GM12878 (cell line): ENCODE measurements at regions not wholly inside any gene's neighbourhood (a gene's known extent, or its start where the extent isn't known, plus 50 kb on each side); places are given as distances from the start of the nearest gene placed in this dataset.

Experiments used
- ATAC-seq: fragments of 200-7000 bp; cut with Tn5 transposase; 3 replicates; pipeline ENCODE4 v1.9.1; 2020; ENCODE audit warnings: mild to moderate bottlenecking, moderate library complexity
- BruUV-seq: library from RNA; stranded (reverse); fragments of 400-500 nt; replicated peaks from 2 replicates; lab custom pipeline; 2021; lab: Mats Ljungman, UMichigan
- CTCF ChIA-PET: fragments of 300-600 bp; sonication (Branson Sonifier 250); formaldehyde crosslinking; extraction: SDS; loops from one replicate; lab custom pipeline; 2021; ENCODE audit warnings: inconsistent platforms; lab: Yijun Ruan, JAX
- POLR2A ChIA-PET: fragments of 350-600 bp; formaldehyde crosslinking; extraction: SDS; loops from one replicate; lab custom pipeline; 2021; ENCODE audit warnings: inconsistent platforms; lab: Charles Lee
- RAD21 ChIA-PET: fragments of 300-600 bp; sonication (Branson Sonifier 250); formaldehyde crosslinking; loops from one replicate; lab custom pipeline; 2023; ENCODE audit warnings: antibody characterized with exemption; ENCODE audit not compliant: unreplicated experiment; lab: Charles Lee
- SMC1A ChIA-PET: fragments of 300-600 bp; sonication (Branson Sonifier 250); formaldehyde crosslinking; loops from one replicate; lab custom pipeline; 2023; ENCODE audit not compliant: unreplicated experiment, uncharacterized antibody; lab: Charles Lee
- DNase-seq: peaks from one replicate; pipeline ENCODE4 v3.0.0-alpha.2; 2011; ENCODE audit warnings: low read depth, low spot score
- FAIRE-seq: peaks from 3 replicates; lab custom pipeline; 2011; peaks lifted over from hg19 to GRCh38; lab: Jason Lieb, UNC
- H2AFZ ChIP-seq: 2 replicates; pipeline ENCODE4 v1.6.0; 2011; ENCODE audit warnings: low read depth, low read length, control low read depth; ENCODE audit not compliant: control insufficient read depth
- H3K27ac ChIP-seq: 2 replicates; pipeline ENCODE4 v1.5.1; 2011; ENCODE audit warnings: control low read depth; ENCODE audit not compliant: control insufficient read depth, insufficient read depth
- H3K27me3 ChIP-seq, 2 experiments: replicated peaks in 1 of 2; 2 replicates each; pipeline versions ENCODE4 v1.6.0 to v1.6.1; 2011; ENCODE audit warnings: low read length in 1 of 2; ENCODE audit not compliant: control insufficient read depth in 2 of 2, insufficient read depth in 2 of 2
- H3K36me3 ChIP-seq, 2 experiments: 2 replicates each; pipeline ENCODE4 v1.5.1; 2011; ENCODE audit warnings: low read length in 1 of 2; ENCODE audit not compliant: control insufficient read depth in 2 of 2, insufficient read depth in 2 of 2
- H3K4me1 ChIP-seq: 2 replicates; pipeline ENCODE4 v1.6.1; 2011; ENCODE audit warnings: mild to moderate bottlenecking, low read length, moderate library complexity, mixed read lengths; ENCODE audit not compliant: control insufficient read depth, insufficient read depth
- H3K4me2 ChIP-seq: 2 replicates; pipeline ENCODE4 v1.6.0; 2011; ENCODE audit warnings: control low read depth; ENCODE audit not compliant: control insufficient read depth, insufficient read depth
- H3K4me3 ChIP-seq: fragments of 200-600 bp; sonication (generic); 2 replicates; pipeline ENCODE4 v1.5.1; 2016
- H3K79me2 ChIP-seq: 2 replicates; pipeline ENCODE4 v1.6.0; 2011; ENCODE audit warnings: low read length; ENCODE audit not compliant: control insufficient read depth, insufficient read depth
- H3K9ac ChIP-seq: 2 replicates; pipeline ENCODE4 v1.8.0; 2011; ENCODE audit warnings: low read length, control low read depth, mixed read lengths; ENCODE audit not compliant: control insufficient read depth, insufficient read depth
- H3K9me3 ChIP-seq: replicated peaks from 3 replicates; pipeline ENCODE4 v1.5.1; 2011; ENCODE audit warnings: mild to moderate bottlenecking, low read length; ENCODE audit not compliant: control insufficient read depth, insufficient read depth
- H4K20me1 ChIP-seq: 2 replicates; pipeline ENCODE4 v1.6.0; 2011; ENCODE audit not compliant: control insufficient read depth, insufficient read depth
- ASH2L ChIP-seq: fragments of 300-600, 200-600 bp; sonication (generic); IDR thresholded peaks from 2 replicates; pipeline ENCODE4 v1.6.1; 2017; ENCODE audit warnings: low read depth, mild to moderate bottlenecking, borderline replicate concordance
- BRCA1 ChIP-seq: IDR thresholded peaks from 2 replicates; pipeline ENCODE4 v1.6.1; 2011; ENCODE audit warnings: low read depth, low read length, improper control_type of control experiment
- CBX5 ChIP-seq: sonication (generic); IDR thresholded peaks from 2 replicates; pipeline ENCODE4 v1.6.1; 2016; ENCODE audit warnings: low read depth, moderate library complexity, mild to moderate bottlenecking, inconsistent platforms
- HCFC1 ChIP-seq: fragments of 150-350 bp; IDR thresholded peaks from 2 replicates; pipeline ENCODE4 v1.6.1; 2014; ENCODE audit warnings: low read length
- HDAC6 ChIP-seq: fragments of 200-600 bp; sonication (generic); IDR thresholded peaks from one replicate; pipeline ENCODE4 v1.8.0; 2017; ENCODE audit warnings: antibody characterized with exemption; ENCODE audit not compliant: unreplicated experiment
- JUND ChIP-seq: IDR thresholded peaks from 2 replicates; pipeline ENCODE4 v1.6.1; 2012; ENCODE audit warnings: low read depth, mild to moderate bottlenecking, low read length, improper control_type of control experiment, moderate library complexity
- MXI1 ChIP-seq: fragments of 150-350 bp; IDR thresholded peaks from 2 replicates; pipeline ENCODE4 v1.6.1; 2011; ENCODE audit warnings: low read depth, mild to moderate bottlenecking, inconsistent platforms, low read length, improper control_type of control experiment
- NFXL1 ChIP-seq: fragments of 450-650 bp; IDR thresholded peaks from 2 replicates; pipeline ENCODE4 v1.6.1; 2017; ENCODE audit warnings: antibody characterized with exemption, mild to moderate bottlenecking, borderline replicate concordance
- RBBP5 ChIP-seq: fragments of 200-600 bp; sonication (generic); conservative IDR thresholded peaks from 2 replicates; pipeline ENCODE4 v1.6.1; 2016
- RCOR1 ChIP-seq: conservative IDR thresholded peaks from 2 replicates; pipeline ENCODE4 v1.6.1; 2012; ENCODE audit warnings: low read depth, low read length, improper control_type of control experiment
- RFX5 ChIP-seq: IDR thresholded peaks from 2 replicates; pipeline ENCODE4 v1.6.1; 2011; ENCODE audit warnings: low read depth, low read length, improper control_type of control experiment
- SMAD1 ChIP-seq: fragments of 450-650 bp; IDR thresholded peaks from 2 replicates; pipeline ENCODE4 v1.6.1; 2018; ENCODE audit warnings: mild to moderate bottlenecking, low read depth; ENCODE audit not compliant: partially characterized antibody
- ZBTB40 ChIP-seq: fragments of 450-650 bp; IDR thresholded peaks from 2 replicates; pipeline ENCODE4 v1.6.1; 2016; ENCODE audit warnings: mild to moderate bottlenecking, moderate library complexity, borderline replicate concordance
- ZNF217 ChIP-seq: fragments of 450-650 bp; IDR thresholded peaks from 2 replicates; pipeline ENCODE4 v1.6.1; 2017; ENCODE audit warnings: antibody characterized with exemption, mild to moderate bottlenecking
- ZNF24 ChIP-seq: fragments of 450-650 bp; IDR thresholded peaks from 2 replicates; pipeline ENCODE4 v1.6.1; 2017; ENCODE audit warnings: antibody characterized with exemption, mild to moderate bottlenecking
- WGBS: methylation state at CpG from one replicate; pipeline ENCODE4 v1.1.6; 2016; ENCODE audit warnings: low lambda C conversion rate; ENCODE audit not compliant: insufficient replicate concordance, insufficient coverage; ENCODE audit errors: missing lambda C conversion rate; 5-methylcytosine and 5-hydroxymethylcytosine counted together
- in situ Hi-C: fragments of 300-500 bp; cut with MboI; formaldehyde crosslinking; loops from 9 replicates; pipeline ENCODE4 v1.14.3; 2018; ENCODE audit warnings: mixed read lengths
- intact Hi-C: fragments of 100-400 bp; cut with micrococcal nuclease; formaldehyde crosslinking; loops from one replicate; pipeline ENCODE4 v1.14.2; 2022; ENCODE audit not compliant: unreplicated experiment
- TF ChIP-seq, protein P1 (sequence below): fragments of 450-650 bp; formaldehyde crosslinking; IDR thresholded peaks from 2 replicates; pipeline ENCODE4 v1.5.0; 2022; ENCODE audit warnings: mild to moderate bottlenecking, missing genetic modification characterization
- TF ChIP-seq, protein P2 (sequence below): fragments of 450-650 bp; IDR thresholded peaks from 2 replicates; pipeline ENCODE4 v1.6.1; 2016; ENCODE audit warnings: mild to moderate bottlenecking

DNA sequence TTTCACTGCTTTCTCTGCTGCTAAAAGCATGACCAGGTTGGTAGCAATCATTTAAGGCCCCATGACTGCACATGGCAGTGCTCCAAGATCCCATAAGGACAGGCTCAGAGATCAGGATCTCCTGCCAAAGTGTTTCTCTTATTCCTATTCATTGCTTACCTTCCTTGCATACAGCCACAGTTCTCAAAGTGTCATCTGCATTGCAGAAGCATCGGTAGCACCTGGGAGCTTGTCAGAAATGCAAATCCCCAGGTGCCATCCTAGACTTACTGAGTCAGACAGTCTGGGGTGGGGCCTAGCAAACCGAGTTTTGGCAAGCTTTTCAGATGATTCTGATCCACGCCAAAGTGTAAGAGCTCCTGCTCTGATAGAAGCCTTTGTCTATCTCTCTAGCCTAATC is 489.0 kb upstream of the AUTS2 start:
- FAIRE-seq, result no peak
- no peak for ATAC-seq
- POLR2A ChIA-PET, result no interaction called here
- no peak for TF ChIP-seq ZNF24
- no peak for TF ChIP-seq JUND
- TF ChIP-seq HDAC6, result no peak
- TF ChIP-seq CBX5, result no peak
- no peak for TF ChIP-seq RFX5
- no peak for TF ChIP-seq RBBP5
- TF ChIP-seq, protein P1, sequence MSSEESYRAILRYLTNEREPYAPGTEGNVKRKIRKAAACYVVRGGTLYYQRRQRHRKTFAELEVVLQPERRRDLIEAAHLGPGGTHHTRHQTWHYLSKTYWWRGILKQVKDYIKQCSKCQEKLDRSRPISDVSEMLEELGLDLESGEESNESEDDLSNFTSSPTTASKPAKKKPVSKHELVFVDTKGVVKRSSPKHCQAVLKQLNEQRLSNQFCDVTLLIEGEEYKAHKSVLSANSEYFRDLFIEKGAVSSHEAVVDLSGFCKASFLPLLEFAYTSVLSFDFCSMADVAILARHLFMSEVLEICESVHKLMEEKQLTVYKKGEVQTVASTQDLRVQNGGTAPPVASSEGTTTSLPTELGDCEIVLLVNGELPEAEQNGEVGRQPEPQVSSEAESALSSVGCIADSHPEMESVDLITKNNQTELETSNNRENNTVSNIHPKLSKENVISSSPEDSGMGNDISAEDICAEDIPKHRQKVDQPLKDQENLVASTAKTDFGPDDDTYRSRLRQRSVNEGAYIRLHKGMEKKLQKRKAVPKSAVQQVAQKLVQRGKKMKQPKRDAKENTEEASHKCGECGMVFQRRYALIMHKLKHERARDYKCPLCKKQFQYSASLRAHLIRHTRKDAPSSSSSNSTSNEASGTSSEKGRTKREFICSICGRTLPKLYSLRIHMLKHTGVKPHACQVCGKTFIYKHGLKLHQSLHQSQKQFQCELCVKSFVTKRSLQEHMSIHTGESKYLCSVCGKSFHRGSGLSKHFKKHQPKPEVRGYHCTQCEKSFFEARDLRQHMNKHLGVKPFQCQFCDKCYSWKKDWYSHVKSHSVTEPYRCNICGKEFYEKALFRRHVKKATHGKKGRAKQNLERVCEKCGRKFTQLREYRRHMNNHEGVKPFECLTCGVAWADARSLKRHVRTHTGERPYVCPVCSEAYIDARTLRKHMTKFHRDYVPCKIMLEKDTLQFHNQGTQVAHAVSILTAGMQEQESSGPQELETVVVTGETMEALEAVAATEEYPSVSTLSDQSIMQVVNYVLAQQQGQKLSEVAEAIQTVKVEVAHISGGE (CRISPR knock-in tag), result no peak
- no peak for TF ChIP-seq BRCA1
- TF ChIP-seq ZNF217, result no peak
- no peak for TF ChIP-seq SMAD1
- no peak for TF ChIP-seq MXI1
- TF ChIP-seq ZBTB40, result no peak
- TF ChIP-seq ASH2L, result no peak
- TF ChIP-seq RCOR1, result no peak
- no peak for TF ChIP-seq HCFC1
- no peak for TF ChIP-seq NFXL1
- TF ChIP-seq, protein P2, sequence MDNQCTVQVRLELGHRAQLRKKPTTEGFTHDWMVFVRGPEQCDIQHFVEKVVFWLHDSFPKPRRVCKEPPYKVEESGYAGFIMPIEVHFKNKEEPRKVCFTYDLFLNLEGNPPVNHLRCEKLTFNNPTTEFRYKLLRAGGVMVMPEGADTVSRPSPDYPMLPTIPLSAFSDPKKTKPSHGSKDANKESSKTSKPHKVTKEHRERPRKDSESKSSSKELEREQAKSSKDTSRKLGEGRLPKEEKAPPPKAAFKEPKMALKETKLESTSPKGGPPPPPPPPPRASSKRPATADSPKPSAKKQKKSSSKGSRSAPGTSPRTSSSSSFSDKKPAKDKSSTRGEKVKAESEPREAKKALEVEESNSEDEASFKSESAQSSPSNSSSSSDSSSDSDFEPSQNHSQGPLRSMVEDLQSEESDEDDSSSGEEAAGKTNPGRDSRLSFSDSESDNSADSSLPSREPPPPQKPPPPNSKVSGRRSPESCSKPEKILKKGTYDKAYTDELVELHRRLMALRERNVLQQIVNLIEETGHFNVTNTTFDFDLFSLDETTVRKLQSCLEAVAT, result no peak
- TF ChIP-seq, all 136 proteins: peak for 0
- no TSS peak for BruUV-seq
- Histone ChIP-seq H3K4me3 (no peak overlapping the region), H3K79me2 (no peaks in the 10 kb centered on the region), H3K9ac (no peak overlapping the region), H3K36me3 (no peaks in the 10 kb centered on the region), H3K4me2 (no peak overlapping the region), H3K27me3 (no peaks in the 10 kb centered on the region), H3K9me3 (no peaks in the 10 kb centered on the region; the same call in 2 of the 3 replicates), H3K4me1 (no peaks in the 10 kb centered on the region), H4K20me1 (no peaks in the 10 kb centered on the region), H2AFZ (no peak overlapping the region), H3K27ac (no peak overlapping the region)
- RAD21 ChIA-PET, result no interaction called here
- CTCF ChIA-PET, result no interaction called here
- intact Hi-C loops (no loop called here), in situ Hi-C loops (no loop called here)
- SMC1A ChIA-PET, result no interaction called here
- DNase-seq, result no peak
- 10% methylated on average over 3 of the region's 3 CpGs for WGBS
